D721Med (cell line): ENCODE measurements at regions not wholly inside any gene's neighbourhood (a gene's known extent, or its start where the extent isn't known, plus 50 kb on each side); places are given as distances from the start of the nearest gene placed in this dataset.

ENCODE experiments used
- DNase-seq: peaks from one replicate; pipeline ENCODE4 v3.0.0; 2011; ENCODE audit warnings: low spot score; ENCODE audit not compliant: insufficient read length
- FAIRE-seq: peaks from 2 replicates; lab custom pipeline; 2011; peaks lifted over from hg19 to GRCh38; lab: Jason Lieb, UNC
- TF ChIP-seq, protein P1 (sequence below): IDR thresholded peaks from 2 replicates; pipeline ENCODE4 v1.5.1; 2012; ENCODE audit warnings: mild to moderate bottlenecking, control low read depth; ENCODE audit not compliant: insufficient read depth; ENCODE audit errors: missing control alignments

DNA sequence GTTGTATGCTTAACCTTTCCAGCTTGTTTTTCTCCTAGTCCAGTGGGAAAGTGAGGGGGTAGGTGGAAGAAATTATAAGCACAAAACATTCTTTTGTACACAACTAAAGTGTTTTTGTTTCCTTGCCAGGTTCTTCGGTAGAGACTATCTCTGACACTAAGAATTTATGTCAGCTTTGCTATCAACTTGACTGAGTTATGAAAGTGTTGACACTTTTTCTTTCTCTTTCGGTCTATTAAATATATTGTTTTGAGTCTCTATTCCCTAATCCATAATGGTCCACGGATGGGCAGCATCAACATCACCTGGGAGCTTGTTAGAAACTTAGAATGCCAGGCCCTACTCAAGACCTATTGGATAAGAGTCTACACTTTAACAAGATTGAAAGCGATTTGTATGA, 195.0 kb upstream of the ATP10B start:
- FAIRE-seq, result no peak
- TF ChIP-seq, protein P1, sequence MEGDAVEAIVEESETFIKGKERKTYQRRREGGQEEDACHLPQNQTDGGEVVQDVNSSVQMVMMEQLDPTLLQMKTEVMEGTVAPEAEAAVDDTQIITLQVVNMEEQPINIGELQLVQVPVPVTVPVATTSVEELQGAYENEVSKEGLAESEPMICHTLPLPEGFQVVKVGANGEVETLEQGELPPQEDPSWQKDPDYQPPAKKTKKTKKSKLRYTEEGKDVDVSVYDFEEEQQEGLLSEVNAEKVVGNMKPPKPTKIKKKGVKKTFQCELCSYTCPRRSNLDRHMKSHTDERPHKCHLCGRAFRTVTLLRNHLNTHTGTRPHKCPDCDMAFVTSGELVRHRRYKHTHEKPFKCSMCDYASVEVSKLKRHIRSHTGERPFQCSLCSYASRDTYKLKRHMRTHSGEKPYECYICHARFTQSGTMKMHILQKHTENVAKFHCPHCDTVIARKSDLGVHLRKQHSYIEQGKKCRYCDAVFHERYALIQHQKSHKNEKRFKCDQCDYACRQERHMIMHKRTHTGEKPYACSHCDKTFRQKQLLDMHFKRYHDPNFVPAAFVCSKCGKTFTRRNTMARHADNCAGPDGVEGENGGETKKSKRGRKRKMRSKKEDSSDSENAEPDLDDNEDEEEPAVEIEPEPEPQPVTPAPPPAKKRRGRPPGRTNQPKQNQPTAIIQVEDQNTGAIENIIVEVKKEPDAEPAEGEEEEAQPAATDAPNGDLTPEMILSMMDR, result no peak

GRCh38 chr5:161042862-161043261, 190.9 kb upstream of the ATP10B start:
- TF ChIP-seq, protein P1, result no peak
- FAIRE-seq, result no peak
- DNase-seq, result no peak

More for the DNA sequence above, 195.0 kb upstream of the ATP10B start:
- no peak for DNase-seq

GRCh38 chr5:161042443-161042842, 190.4 kb upstream of the ATP10B start:
- DNase-seq, result no peak
- FAIRE-seq, result no peak
- TF ChIP-seq, protein P1, result no peak

DNA sequence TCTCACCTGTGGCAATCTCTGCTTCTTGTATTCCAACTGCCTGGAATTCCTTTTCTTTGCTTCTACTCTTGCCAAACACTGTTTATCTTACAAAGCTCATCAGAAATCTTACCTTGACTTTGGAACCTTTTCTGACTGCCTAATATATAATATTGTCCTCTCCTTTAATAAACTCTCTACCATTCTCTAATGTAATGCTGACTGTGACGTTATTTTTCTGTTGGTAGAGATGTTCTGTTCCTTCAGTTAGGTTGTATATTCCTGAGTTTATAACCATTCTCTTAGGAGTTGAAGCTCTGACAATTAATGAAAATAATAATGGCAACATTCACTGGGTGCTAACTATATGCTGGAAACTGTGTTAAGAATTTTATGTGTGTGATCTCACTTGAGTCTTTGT, 188.8 kb upstream of the ATP10B start:
- DNase-seq (no peak), FAIRE-seq (no peak)
- TF ChIP-seq, protein P1, result no peak

- DNase-seq (no peak), FAIRE-seq (no peak)
- TF ChIP-seq, protein P1, result no peak
These were observed 184.3 kb upstream of the ATP10B start for GRCh38 chr5:161036296-161036695.

DNA sequence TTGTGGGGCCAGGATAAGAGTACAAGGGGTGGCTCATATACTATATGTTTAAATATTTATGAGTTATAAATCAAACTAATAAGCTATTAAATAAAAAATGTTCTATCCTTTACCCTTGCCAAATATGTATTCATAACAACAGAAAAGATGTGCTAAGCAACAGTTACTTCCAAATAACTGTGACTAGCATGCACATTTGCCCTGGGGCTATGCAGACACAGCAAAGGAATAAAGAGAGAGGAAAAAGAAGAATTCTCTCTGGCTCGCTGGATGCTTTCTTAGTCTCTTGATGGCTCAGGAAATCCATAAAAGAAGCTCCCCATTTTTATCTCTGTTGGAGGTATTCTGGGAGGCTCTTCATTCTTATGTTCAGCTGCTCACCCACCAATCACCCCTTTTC, 182.4 kb upstream of the ATP10B start:
- TF ChIP-seq, protein P1, result no peak
- FAIRE-seq (no peak), DNase-seq (no peak)

GRCh38 chr5:161030229-161030628, 178.2 kb upstream of the ATP10B start:
- TF ChIP-seq, protein P1, result no peak
- FAIRE-seq, result no peak
- no peak for DNase-seq
